Body of pancreas (tissue), 4 donors: ENCODE measurements at regions not wholly inside any gene's neighbourhood (a gene's known extent, or its start where the extent isn't known, plus 50 kb on each side); places are given as distances from the start of the nearest gene placed in this dataset.

Experiments used
- CTCF ChIP-seq, 7 experiments: fragments of 450-650 bp in 4 of 7; fragments of 200-600 bp in 3 of 7; sonication (generic) in 3 of 7; IDR thresholded peaks; one replicate each; pipeline ENCODE4 v1.5.1; 2016 to 2019; ENCODE audit warnings: antibody characterized with exemption in 7 of 7
- POLR2A ChIP-seq, 3 donors: fragments of 450-650 bp; IDR thresholded peaks; one replicate each; pipeline ENCODE4 v1.6.1; 2016; ENCODE audit warnings: antibody characterized with exemption in 3 of 3, mild to moderate bottlenecking in 2 of 3

GRCh38 chr12:74391283-74391682 is 146.4 kb upstream of the ATXN7L3B start:
- no peak for TF ChIP-seq CTCF (IDR thresholded peaks at IDR 0.05)
- TF ChIP-seq POLR2A (IDR thresholded peaks at IDR 0.05), result no peak
